ENCODE measurements at regions not wholly inside any gene's neighbourhood (a gene's known extent, or its start where the extent isn't known, plus 50 kb on each side); places are given as distances from the start of the nearest gene placed in this dataset.

DNA sequence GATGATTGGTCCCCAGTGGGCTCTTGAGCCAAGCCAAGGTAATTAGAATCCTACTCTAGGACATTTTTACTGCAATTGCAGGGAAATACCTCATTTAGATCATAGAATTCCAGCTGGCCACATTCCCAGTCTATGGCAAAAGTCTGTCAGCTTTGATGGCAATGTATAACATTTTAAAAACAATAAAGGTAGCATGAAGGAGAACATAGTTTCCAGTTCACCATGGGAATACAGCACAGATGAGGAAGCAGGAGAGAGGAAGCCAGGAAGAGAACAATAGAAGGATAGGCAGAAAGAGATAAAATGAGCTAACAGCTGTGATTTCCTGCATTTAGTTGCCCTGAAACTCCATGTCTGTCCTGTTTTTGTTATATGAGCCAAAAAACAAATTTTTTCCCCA, 897.3 kb upstream of the DDX18 start:
- H3K4me3 Mint-ChIP-seq (ENCODE audit: low read depth) = no peak overlapping the region
- H3K27ac Mint-ChIP-seq = no peak overlapping the region
- H3K4me1 Mint-ChIP-seq (ENCODE audit: low read depth) = peaks cover 5% of the 10 kb centered on the region
- no peaks in the 10 kb centered on the region for H3K27me3 Mint-ChIP-seq
- no peak for DNase-seq (ENCODE audit: low spot score, unreplicated experiment)
- TF ChIP-seq, protein P1, sequence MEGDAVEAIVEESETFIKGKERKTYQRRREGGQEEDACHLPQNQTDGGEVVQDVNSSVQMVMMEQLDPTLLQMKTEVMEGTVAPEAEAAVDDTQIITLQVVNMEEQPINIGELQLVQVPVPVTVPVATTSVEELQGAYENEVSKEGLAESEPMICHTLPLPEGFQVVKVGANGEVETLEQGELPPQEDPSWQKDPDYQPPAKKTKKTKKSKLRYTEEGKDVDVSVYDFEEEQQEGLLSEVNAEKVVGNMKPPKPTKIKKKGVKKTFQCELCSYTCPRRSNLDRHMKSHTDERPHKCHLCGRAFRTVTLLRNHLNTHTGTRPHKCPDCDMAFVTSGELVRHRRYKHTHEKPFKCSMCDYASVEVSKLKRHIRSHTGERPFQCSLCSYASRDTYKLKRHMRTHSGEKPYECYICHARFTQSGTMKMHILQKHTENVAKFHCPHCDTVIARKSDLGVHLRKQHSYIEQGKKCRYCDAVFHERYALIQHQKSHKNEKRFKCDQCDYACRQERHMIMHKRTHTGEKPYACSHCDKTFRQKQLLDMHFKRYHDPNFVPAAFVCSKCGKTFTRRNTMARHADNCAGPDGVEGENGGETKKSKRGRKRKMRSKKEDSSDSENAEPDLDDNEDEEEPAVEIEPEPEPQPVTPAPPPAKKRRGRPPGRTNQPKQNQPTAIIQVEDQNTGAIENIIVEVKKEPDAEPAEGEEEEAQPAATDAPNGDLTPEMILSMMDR (IDR thresholded peaks at IDR 0.05; ENCODE audit: unreplicated experiment) = no peak
- no peaks in the 10 kb centered on the region for H3K9me3 Mint-ChIP-seq (ENCODE audit: low read depth)
- no peaks in the 10 kb centered on the region for H3K36me3 Mint-ChIP-seq (ENCODE audit: insufficient read depth)

- Mint-ChIP-seq H3K27ac (no peak overlapping the region), H3K36me3 (ENCODE audit: insufficient read depth) (no peaks in the 10 kb centered on the region), H3K27me3 (no peaks in the 10 kb centered on the region), H3K9me3 (ENCODE audit: low read depth) (no peaks in the 10 kb centered on the region), H3K4me3 (ENCODE audit: low read depth) (no peak overlapping the region), H3K4me1 (ENCODE audit: low read depth) (no peaks in the 10 kb centered on the region)
- TF ChIP-seq, protein P1 (IDR thresholded peaks at IDR 0.05; ENCODE audit: unreplicated experiment) = no peak
- DNase-seq (ENCODE audit: low spot score, unreplicated experiment) = no peak
Observed at GRCh38 chr2:116918574-116918973, 895.9 kb upstream of the DDX18 start.

DNA sequence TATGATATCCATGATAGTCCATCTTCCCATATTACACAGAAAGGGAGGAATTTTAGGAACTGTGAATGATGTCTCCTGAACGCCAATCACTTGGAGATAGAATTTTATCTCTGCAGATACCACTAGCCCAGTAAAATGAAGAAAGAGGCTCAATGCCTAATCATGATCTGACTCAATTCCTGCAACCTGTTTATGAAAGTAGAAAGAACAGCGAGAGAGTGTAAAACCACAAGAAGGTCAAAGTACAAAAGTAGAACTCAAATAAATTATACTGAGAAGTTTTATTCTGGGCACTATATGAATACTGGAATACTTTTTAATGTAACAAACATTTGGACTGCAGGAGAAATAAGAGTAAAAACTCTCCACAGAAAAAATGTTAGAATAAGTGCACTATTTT, 892.1 kb upstream of the DDX18 start:
- TF ChIP-seq, protein P1 (IDR thresholded peaks at IDR 0.05; ENCODE audit: unreplicated experiment) = no peak
- H3K36me3 Mint-ChIP-seq (ENCODE audit: insufficient read depth) = no peaks in the 10 kb centered on the region

GRCh38 chr2:116924509-116924908, 890.0 kb upstream of the DDX18 start:
- Mint-ChIP-seq H3K27me3 (no peaks in the 10 kb centered on the region), H3K4me3 (ENCODE audit: low read depth) (no peak overlapping the region), H3K36me3 (ENCODE audit: insufficient read depth) (no peaks in the 10 kb centered on the region)

More for the DNA sequence above, 892.1 kb upstream of the DDX18 start:
- Mint-ChIP-seq H3K27me3 (no peaks in the 10 kb centered on the region), H3K4me3 (ENCODE audit: low read depth) (no peak overlapping the region), H3K9me3 (ENCODE audit: low read depth) (no peaks in the 10 kb centered on the region), H3K4me1 (ENCODE audit: low read depth) (no peaks in the 10 kb centered on the region), H3K27ac (no peak overlapping the region)
- no peak for DNase-seq (ENCODE audit: low spot score, unreplicated experiment)

DNA sequence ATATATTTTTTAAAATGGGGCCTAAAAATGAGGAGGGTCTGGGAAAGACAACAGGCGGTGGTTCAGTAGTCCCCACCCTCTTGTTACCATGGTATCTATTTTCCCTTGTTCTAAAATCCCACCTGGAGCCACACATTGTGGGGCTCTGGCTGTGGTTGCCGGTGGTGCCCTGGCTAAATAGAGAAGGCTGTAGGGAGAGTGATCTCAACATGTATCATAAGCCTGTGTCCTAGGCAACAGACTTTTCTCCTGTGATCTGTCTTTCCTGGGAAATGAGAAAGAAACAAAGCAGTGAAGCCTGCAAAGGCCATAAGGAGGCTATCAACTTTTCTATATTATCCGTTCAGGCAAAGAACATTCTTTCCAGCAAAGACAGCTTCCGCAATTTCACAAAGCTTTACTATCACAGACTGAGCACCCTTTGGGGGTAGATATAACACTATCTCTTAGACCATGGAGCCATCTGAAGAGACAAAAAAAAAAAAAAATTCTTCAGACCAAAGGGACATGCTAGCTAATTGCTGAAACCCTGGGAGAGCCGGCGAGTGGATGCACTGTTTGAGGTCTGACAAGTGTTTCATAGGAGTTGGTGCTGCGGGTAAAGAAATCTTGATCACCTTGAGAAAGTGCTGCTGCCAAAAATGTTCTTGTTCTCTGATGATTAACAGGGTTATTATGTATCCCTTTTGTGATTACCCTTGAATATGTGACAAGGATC, 879.2 kb upstream of the DDX18 start:
- H3K9me3 Mint-ChIP-seq (ENCODE audit: low read depth) = peaks cover 7% of the 10 kb centered on the region
- H3K4me1 Mint-ChIP-seq (ENCODE audit: low read depth) = no peaks in the 10 kb centered on the region

More at GRCh38 chr2:116924509-116924908, 890.0 kb upstream of the DDX18 start:
- no peaks in the 10 kb centered on the region for H3K9me3 Mint-ChIP-seq (ENCODE audit: low read depth)
- TF ChIP-seq, protein P1 (IDR thresholded peaks at IDR 0.05; ENCODE audit: unreplicated experiment) = no peak
- no peak overlapping the region for H3K27ac Mint-ChIP-seq
- DNase-seq (ENCODE audit: low spot score, unreplicated experiment) = no peak
- no peaks in the 10 kb centered on the region for H3K4me1 Mint-ChIP-seq (ENCODE audit: low read depth)

More for the DNA sequence above, 879.2 kb upstream of the DDX18 start:
- TF ChIP-seq, protein P1 (IDR thresholded peaks at IDR 0.05; ENCODE audit: unreplicated experiment) = no peak
- no peaks in the 10 kb centered on the region for H3K27me3 Mint-ChIP-seq
- no peak overlapping the region for H3K27ac Mint-ChIP-seq
- no peaks in the 10 kb centered on the region for H3K36me3 Mint-ChIP-seq (ENCODE audit: insufficient read depth)
- H3K4me3 Mint-ChIP-seq (ENCODE audit: low read depth) = no peak overlapping the region
- no peak for DNase-seq (ENCODE audit: low spot score, unreplicated experiment)
